Osteoblast (primary cell): ENCODE measurements at regions not wholly inside any gene's neighbourhood (a gene's known extent, or its start where the extent isn't known, plus 50 kb on each side); places are given as distances from the start of the nearest gene placed in this dataset.

Source experiments
- DNase-seq: peaks from one replicate; pipeline ENCODE4 v3.0.0; 2011; ENCODE audit warnings: low spot score, mixed read lengths; ENCODE audit not compliant: insufficient read length; ENCODE audit errors: missing footprints
- H2AFZ ChIP-seq: 2 replicates; pipeline ENCODE4 v1.6.0; 2011; ENCODE audit warnings: mild to moderate bottlenecking, low read length
- H3K27ac ChIP-seq: 2 replicates; pipeline ENCODE4 v1.5.1; 2011; ENCODE audit warnings: mild to moderate bottlenecking, low read depth, low read length, moderate library complexity
- H3K27me3 ChIP-seq: 2 replicates; pipeline ENCODE4 v1.6.0; 2012; ENCODE audit warnings: mild to moderate bottlenecking, control low read depth, inconsistent platforms, low read length, moderate library complexity; ENCODE audit not compliant: insufficient read depth
- H3K36me3 ChIP-seq: 2 replicates; pipeline ENCODE4 v1.5.1; 2011; ENCODE audit warnings: mild to moderate bottlenecking, low read length, control low read depth, moderate library complexity; ENCODE audit not compliant: insufficient read depth
- H3K4me1 ChIP-seq: 2 replicates; pipeline ENCODE4 v1.5.1; 2011; ENCODE audit warnings: mild to moderate bottlenecking, low read length, control low read depth, moderate library complexity; ENCODE audit not compliant: insufficient read depth
- H3K4me2 ChIP-seq: 2 replicates; pipeline ENCODE4 v1.6.0; 2011; ENCODE audit warnings: mild to moderate bottlenecking, low read length; ENCODE audit not compliant: insufficient read depth
- H3K4me3 ChIP-seq: fragments of 200-600 bp; sonication (generic); 3 replicates; pipeline ENCODE4 v1.5.1; 2012; ENCODE audit warnings: mild to moderate bottlenecking, low read length, inconsistent platforms; ENCODE audit not compliant: insufficient read depth
- H3K79me2 ChIP-seq: 2 replicates; pipeline ENCODE4 v1.6.0; 2012; ENCODE audit warnings: mild to moderate bottlenecking, low read length, control low read depth, inconsistent platforms; ENCODE audit not compliant: insufficient read depth
- H3K9me3 ChIP-seq: 2 replicates; pipeline ENCODE4 v1.5.1; 2011; ENCODE audit warnings: low read depth, low read length, control low read depth
- H4K20me1 ChIP-seq: 2 replicates; pipeline ENCODE4 v1.6.0; 2012; ENCODE audit warnings: mild to moderate bottlenecking, low read length, control low read depth; ENCODE audit not compliant: insufficient read depth
- CTCF ChIP-seq: IDR thresholded peaks from 2 replicates; pipeline ENCODE4 v1.5.1; 2011; ENCODE audit warnings: mild to moderate bottlenecking, low read depth, low read length, moderate library complexity; ENCODE audit errors: extremely low read depth

GRCh38 chr6:163671791-163672190, 257.3 kb downstream of the QKI start:
- TF ChIP-seq CTCF: no peak
- no peak overlapping the region for H3K27ac ChIP-seq
- no peak overlapping the region for H3K4me3 ChIP-seq
- no peaks in the 10 kb centered on the region for H3K4me1 ChIP-seq
- no peaks in the 10 kb centered on the region for H3K9me3 ChIP-seq
- no peak for DNase-seq
- no peaks in the 10 kb centered on the region for H3K36me3 ChIP-seq
- H4K20me1 ChIP-seq: no peaks in the 10 kb centered on the region
- no peak overlapping the region for H2AFZ ChIP-seq
- H3K79me2 ChIP-seq: no peaks in the 10 kb centered on the region
- H3K4me2 ChIP-seq: no peak overlapping the region
- no peaks in the 10 kb centered on the region for H3K27me3 ChIP-seq

DNA sequence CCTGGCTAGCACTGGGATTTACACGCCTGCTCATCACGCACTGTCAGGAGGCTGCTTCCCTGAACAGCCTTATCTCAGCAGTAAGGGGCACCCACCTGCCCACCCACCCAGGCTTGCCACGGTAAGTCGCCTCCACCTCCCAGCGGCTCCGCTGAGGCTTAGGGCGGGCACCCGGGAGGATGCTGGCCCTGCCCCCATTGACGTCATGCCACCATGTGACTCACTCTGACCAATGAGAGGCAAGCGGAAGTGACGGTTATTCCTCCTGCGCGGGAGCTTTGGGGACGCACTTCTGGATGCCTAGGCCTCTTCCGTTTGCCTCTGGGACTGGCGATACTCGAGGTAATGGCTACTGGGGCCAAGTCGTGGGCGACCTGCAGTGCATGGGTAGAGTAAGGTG, 256.8 kb downstream of the QKI start:
- Histone ChIP-seq H3K27me3 (no peaks in the 10 kb centered on the region), H3K36me3 (no peaks in the 10 kb centered on the region), H2AFZ (no peak overlapping the region), H3K4me1 (no peaks in the 10 kb centered on the region), H4K20me1 (no peaks in the 10 kb centered on the region), H3K4me3 (no peak overlapping the region), H3K79me2 (no peaks in the 10 kb centered on the region), H3K9me3 (no peaks in the 10 kb centered on the region), H3K27ac (no peak overlapping the region), H3K4me2 (no peak overlapping the region)
- DNase-seq: no peak
- TF ChIP-seq CTCF: no peak

DNA sequence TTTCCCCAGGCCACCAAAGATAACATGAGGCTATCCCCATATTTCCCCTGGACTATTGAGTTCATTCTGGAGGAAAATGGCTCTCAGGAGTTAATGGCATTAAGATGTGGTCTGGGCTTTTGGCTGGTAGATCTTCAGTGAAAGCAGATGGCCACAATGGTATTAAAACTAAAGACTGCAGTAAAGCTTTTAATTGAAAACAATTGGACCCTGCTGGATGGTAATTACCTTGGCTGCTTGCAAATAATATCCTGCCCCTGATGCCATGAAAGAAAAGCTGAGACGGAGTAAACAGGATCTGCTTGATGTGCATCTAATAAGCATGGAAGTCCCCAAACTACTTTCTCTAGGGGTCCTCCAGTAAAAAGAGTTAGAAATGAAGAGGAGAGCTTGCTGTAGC, 255.8 kb downstream of the QKI start:
- H3K36me3 ChIP-seq: no peaks in the 10 kb centered on the region
- TF ChIP-seq CTCF: no peak
- H4K20me1 ChIP-seq: no peaks in the 10 kb centered on the region
- no peak for DNase-seq
- H3K27me3 ChIP-seq: no peaks in the 10 kb centered on the region
- H3K4me1 ChIP-seq: no peaks in the 10 kb centered on the region
- H3K4me2 ChIP-seq: no peak overlapping the region
- no peaks in the 10 kb centered on the region for H3K9me3 ChIP-seq
- H3K79me2 ChIP-seq: no peaks in the 10 kb centered on the region
- no peak overlapping the region for H3K27ac ChIP-seq
- no peak overlapping the region for H3K4me3 ChIP-seq
- H2AFZ ChIP-seq: no peak overlapping the region

- no peak for TF ChIP-seq CTCF
- no peak for DNase-seq
- H3K4me3 ChIP-seq: no peak overlapping the region
These were observed 253.5 kb downstream of the QKI start for GRCh38 chr6:163668061-163668426.

More at GRCh38 chr6:163668061-163668426, 253.5 kb downstream of the QKI start:
- no peaks in the 10 kb centered on the region for H3K79me2 ChIP-seq
- H3K27ac ChIP-seq: no peak overlapping the region
- H3K4me2 ChIP-seq: no peak overlapping the region
- H3K36me3 ChIP-seq: no peaks in the 10 kb centered on the region
- no peaks in the 10 kb centered on the region for H4K20me1 ChIP-seq
- no peaks in the 10 kb centered on the region for H3K4me1 ChIP-seq
- H3K9me3 ChIP-seq: no peaks in the 10 kb centered on the region
- no peaks in the 10 kb centered on the region for H3K27me3 ChIP-seq
- H2AFZ ChIP-seq: no peak overlapping the region
